B cell (primary cell): ENCODE measurements at regions not wholly inside any gene's neighbourhood (a gene's known extent, or its start where the extent isn't known, plus 50 kb on each side); places are given as distances from the start of the nearest gene placed in this dataset.

Source experiments
- CTCF ChIP-seq: fragments of 200-600 bp; IDR thresholded peaks from one replicate; pipeline ENCODE4 v1.8.0; 2022; ENCODE audit warnings: antibody characterized with exemption, mild to moderate bottlenecking
- EZH2 ChIP-seq: IDR thresholded peaks from 2 replicates; pipeline ENCODE4 v1.6.1; 2012; ENCODE audit warnings: borderline replicate concordance, low read depth, mild to moderate bottlenecking, moderate library complexity, low read length; ENCODE audit not compliant: insufficient read depth, poor library complexity, severe bottlenecking

- TF ChIP-seq CTCF (no peak), EZH2 (no peak)
These were observed 193.7 kb upstream of the OLFM3 start for GRCh38 chr1:102190429-102190828.
